HEK293T (cell line): ENCODE measurements at regions not wholly inside any gene's neighbourhood (a gene's known extent, or its start where the extent isn't known, plus 50 kb on each side); places are given as distances from the start of the nearest gene placed in this dataset.

Source experiments
- BHLHE40 ChIP-seq: fragments of 450-650 bp; IDR thresholded peaks from 2 replicates; pipeline ENCODE4 v1.6.1; 2016; ENCODE audit warnings: mild to moderate bottlenecking, moderate library complexity, borderline replicate concordance
- CTBP1 ChIP-seq: fragments of 450-650 bp; IDR thresholded peaks from 2 replicates; pipeline ENCODE4 v1.6.1; 2016; ENCODE audit warnings: borderline replicate concordance
- FOXA1 ChIP-seq: fragments of 450-650 bp; IDR thresholded peaks from 2 replicates; pipeline ENCODE4 v1.6.1; 2016; ENCODE audit warnings: mild to moderate bottlenecking
- FOXM1 ChIP-seq: fragments of 450-650 bp; IDR thresholded peaks from 2 replicates; pipeline ENCODE4 v1.6.1; 2017; ENCODE audit warnings: mild to moderate bottlenecking, borderline replicate concordance
- HDGF ChIP-seq: fragments of 450-650 bp; IDR thresholded peaks from 2 replicates; pipeline ENCODE4 v1.6.1; 2017; ENCODE audit warnings: antibody characterized with exemption, borderline replicate concordance
- L3MBTL2 ChIP-seq: fragments of 450-650 bp; conservative IDR thresholded peaks from 2 replicates; pipeline ENCODE4 v1.6.1; 2016; ENCODE audit warnings: mild to moderate bottlenecking
- NFRKB ChIP-seq: fragments of 450-650 bp; IDR thresholded peaks from 2 replicates; pipeline ENCODE4 v1.6.1; 2016; ENCODE audit warnings: mild to moderate bottlenecking, moderate library complexity
- SP1 ChIP-seq: fragments of 450-650 bp; IDR thresholded peaks from 2 replicates; pipeline ENCODE4 v1.6.1; 2017
- SUZ12 ChIP-seq: fragments of 450-650 bp; IDR thresholded peaks from 2 replicates; pipeline ENCODE4 v1.6.1; 2016; ENCODE audit warnings: mild to moderate bottlenecking
- TARDBP ChIP-seq: fragments of 450-650 bp; IDR thresholded peaks from 2 replicates; pipeline ENCODE4 v1.6.1; 2016
- TF ChIP-seq, protein P1 (sequence below): fragments of 450-650 bp; IDR thresholded peaks from 2 replicates; pipeline ENCODE4 v1.6.1; 2016

GRCh38 chr16:47939680-47940079 is 216.1 kb downstream of the ABCC12 start:
- TF ChIP-seq SUZ12, result no peak
- no peak for TF ChIP-seq L3MBTL2
- no peak for TF ChIP-seq FOXA1
- TF ChIP-seq HDGF, result no peak
- TF ChIP-seq BHLHE40, result no peak
- no peak for TF ChIP-seq CTBP1
- TF ChIP-seq FOXM1, result no peak
- no peak for TF ChIP-seq SP1
- TF ChIP-seq, protein P1, sequence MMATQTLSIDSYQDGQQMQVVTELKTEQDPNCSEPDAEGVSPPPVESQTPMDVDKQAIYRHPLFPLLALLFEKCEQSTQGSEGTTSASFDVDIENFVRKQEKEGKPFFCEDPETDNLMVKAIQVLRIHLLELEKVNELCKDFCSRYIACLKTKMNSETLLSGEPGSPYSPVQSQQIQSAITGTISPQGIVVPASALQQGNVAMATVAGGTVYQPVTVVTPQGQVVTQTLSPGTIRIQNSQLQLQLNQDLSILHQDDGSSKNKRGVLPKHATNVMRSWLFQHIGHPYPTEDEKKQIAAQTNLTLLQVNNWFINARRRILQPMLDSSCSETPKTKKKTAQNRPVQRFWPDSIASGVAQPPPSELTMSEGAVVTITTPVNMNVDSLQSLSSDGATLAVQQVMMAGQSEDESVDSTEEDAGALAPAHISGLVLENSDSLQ, result no peak
- TF ChIP-seq TARDBP, result no peak
- TF ChIP-seq NFRKB, result no peak
